ENCODE measurements at regions not wholly inside any gene's neighbourhood (a gene's known extent, or its start where the extent isn't known, plus 50 kb on each side); places are given as distances from the start of the nearest gene placed in this dataset.
A peak's percentile ranks its signal among the peaks of the same experiment; 100 is the strongest.

- DNase-seq (ENCODE audit: low read depth), result no peak
- no peak for TF ChIP-seq CTCF (IDR thresholded peaks at IDR 0.05; ENCODE audit: insufficient read depth, low read length)
- H3K4me3 ChIP-seq (ENCODE audit: low read depth, low read length), result no peak overlapping the region
Measured at GRCh38 chrX:96002431-96002830, 682.2 kb upstream of the DIAPH2 start.

DNA sequence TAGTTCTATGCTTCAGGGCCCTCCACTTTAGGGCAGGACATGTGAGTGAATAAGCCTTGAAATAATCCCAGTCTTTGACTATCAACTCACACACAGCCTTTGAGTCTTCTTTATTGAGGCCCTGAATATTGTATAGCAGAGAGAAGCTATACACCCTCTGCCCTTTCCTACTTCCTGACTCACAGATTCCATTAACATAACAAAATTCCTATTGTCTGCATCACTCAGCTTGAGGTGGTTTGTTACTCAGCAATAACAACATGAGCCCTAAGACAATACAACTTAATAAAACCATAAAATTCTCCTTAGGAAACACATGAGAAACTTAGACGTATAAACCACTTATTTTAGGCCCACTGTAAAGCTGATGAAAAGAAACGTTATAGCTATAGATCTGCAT lies 680.3 kb upstream of the DIAPH2 start:
- TF ChIP-seq CTCF (IDR thresholded peaks at IDR 0.05; ENCODE audit: insufficient read depth, low read length), result no peak
- H3K4me3 ChIP-seq (ENCODE audit: low read depth, low read length), result no peak overlapping the region
- peak; percentile 58 for DNase-seq (ENCODE audit: low read depth)

- TF ChIP-seq CTCF (IDR thresholded peaks at IDR 0.05; ENCODE audit: insufficient read depth, low read length), result no peak
- no peak overlapping the region for H3K4me3 ChIP-seq (ENCODE audit: low read depth, low read length)
- DNase-seq (ENCODE audit: low read depth), result no peak
Measured at GRCh38 chrX:96006281-96006680, 678.4 kb upstream of the DIAPH2 start.

- no peak overlapping the region for H3K4me3 ChIP-seq (ENCODE audit: low read depth, low read length)
- peak; percentile 47 for DNase-seq (ENCODE audit: low read depth)
- no peak for TF ChIP-seq CTCF (IDR thresholded peaks at IDR 0.05; ENCODE audit: insufficient read depth, low read length)
Measured at GRCh38 chrX:96027407-96027806, 657.2 kb upstream of the DIAPH2 start.

DNA sequence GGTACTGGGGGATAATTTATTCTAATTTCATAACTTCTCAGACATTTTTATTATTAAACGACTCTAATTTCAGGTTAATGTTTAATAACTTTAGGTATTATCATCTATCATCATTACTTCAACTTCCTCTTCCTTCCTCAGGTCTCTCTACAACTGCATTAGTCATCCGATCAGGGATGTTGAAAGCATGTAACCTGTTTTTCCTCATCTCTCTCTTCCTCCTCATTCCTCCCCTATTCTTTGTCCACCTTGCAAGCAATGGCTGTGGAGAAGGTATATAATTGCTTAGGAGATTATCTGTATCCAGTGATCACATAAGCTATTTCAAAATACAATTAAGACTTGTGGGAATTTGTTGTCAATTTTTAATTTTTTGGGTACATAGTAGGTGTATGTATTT lies 632.6 kb upstream of the DIAPH2 start:
- TF ChIP-seq CTCF (IDR thresholded peaks at IDR 0.05; ENCODE audit: insufficient read depth, low read length), result no peak
- H3K4me3 ChIP-seq (ENCODE audit: low read depth, low read length), result no peak overlapping the region
- no peak for DNase-seq (ENCODE audit: low read depth)

GRCh38 chrX:96081891-96082290 lies 602.8 kb upstream of the DIAPH2 start:
- H3K4me3 ChIP-seq (ENCODE audit: low read depth, low read length), result no peak overlapping the region
- no peak for TF ChIP-seq CTCF (IDR thresholded peaks at IDR 0.05; ENCODE audit: insufficient read depth, low read length)
- no peak for DNase-seq (ENCODE audit: low read depth)

GRCh38 chrX:96094616-96095015 lies 590.0 kb upstream of the DIAPH2 start:
- no peak for DNase-seq (ENCODE audit: low read depth)
- no peak for TF ChIP-seq CTCF (IDR thresholded peaks at IDR 0.05; ENCODE audit: insufficient read depth, low read length)
- no peak overlapping the region for H3K4me3 ChIP-seq (ENCODE audit: low read depth, low read length)

Measured in fibroblast of the aortic adventitia (primary cell).